Left ventricle myocardium superior (tissue), 1 donor: ENCODE measurements at regions not wholly inside any gene's neighbourhood (a gene's known extent, or its start where the extent isn't known, plus 50 kb on each side); places are given as distances from the start of the nearest gene placed in this dataset.
"Not testable (repeated sequence)": the region's sequence is repeated elsewhere in the genome, so short reads cannot be mapped to it uniquely, and the experiment has no call there.

ENCODE experiments used
- ATAC-seq: fragments of 200-7000 bp; cut with Tn5 transposase; one replicate; pipeline ENCODE4 v1.9.1; 2020; ENCODE audit warnings: mild to moderate bottlenecking, moderate library complexity
- DNase-seq: peaks from one replicate; pipeline ENCODE4 v3.0.0-alpha.2; 2020
- intact Hi-C: fragments of 100-400 bp; cut with micrococcal nuclease; formaldehyde crosslinking; loops from one replicate; pipeline ENCODE4 v1.11.0; 2022
- donor health status: DM: no; HTN: yes; CAD: no; lungs with severe emphysema.

DNA sequence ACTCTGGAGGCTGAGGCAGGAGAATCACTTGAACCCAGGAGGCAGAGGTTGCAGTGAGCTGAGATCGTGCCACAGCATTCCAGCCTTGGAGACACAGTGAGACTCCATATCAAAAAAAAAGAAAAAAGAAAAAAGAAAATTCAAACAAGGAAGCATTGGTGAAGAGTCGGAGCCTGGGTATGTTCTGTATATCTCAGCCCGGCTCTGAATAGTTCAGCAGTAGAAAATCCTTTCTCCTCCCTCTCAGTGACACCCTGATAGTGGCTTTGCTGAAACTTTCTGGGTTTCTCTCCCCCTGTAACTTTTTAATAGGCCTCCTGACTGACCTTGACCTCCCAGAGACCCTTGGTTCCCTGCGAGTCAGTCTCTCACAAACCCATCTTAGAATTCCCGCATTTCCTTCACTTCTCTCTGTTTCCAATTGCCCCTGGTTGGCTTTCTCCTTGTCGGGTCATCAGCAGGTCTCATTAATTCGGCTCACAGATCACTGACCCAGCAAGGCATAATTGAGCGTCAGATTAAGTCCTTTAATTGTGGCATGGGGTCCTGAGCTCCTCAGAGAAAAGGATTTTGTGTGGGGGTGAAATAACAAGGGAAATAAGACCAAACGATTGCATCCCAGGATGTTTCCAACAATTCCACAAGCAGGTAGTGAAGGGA, 541.6 kb upstream of the NRP1 start:
- ATAC-seq, result no peak
- intact Hi-C loops, result no loop called here
- DNase-seq, result no peak

DNA sequence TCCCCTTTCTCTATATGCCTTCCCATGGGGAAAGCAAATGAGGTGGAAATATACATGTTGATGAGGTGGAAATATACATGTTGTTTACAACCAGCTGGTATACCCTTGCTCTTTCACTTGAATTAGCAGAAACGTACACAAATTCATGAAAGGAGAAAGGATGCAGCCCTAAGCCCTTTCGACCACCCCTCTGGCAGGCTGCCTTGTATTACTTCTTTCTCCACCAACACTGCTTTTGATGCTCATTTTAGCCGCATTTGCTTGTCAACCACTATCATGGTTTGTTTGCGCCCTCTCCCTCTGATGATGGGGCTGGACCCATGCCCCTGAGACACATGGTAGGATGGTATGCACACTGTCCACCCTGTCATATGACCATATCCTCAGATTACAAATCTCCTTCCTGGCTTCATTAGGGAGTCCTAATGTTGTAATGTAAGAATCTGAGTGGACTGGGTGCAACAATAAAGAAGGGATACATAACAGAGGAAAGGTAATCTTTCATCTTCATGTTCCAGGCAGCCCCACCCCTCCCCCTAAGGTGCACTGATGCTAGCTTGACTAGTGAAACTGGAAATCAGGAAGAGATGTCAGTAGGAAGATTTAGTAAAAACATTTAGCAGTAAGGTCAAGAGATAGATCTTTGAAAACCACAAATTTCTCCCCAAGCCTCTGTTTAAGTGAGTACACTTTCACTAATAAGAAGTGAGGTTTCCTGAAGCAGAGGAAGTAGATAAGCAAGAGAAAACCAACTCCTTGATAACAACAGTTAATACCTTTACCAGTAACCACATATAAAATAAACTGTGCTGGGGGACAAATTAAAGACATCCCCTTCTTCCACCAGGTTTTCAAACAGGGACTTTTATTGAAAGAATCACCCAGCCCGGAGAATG, 536.8 kb upstream of the NRP1 start:
- ATAC-seq (no peak), DNase-seq (no peak)
- intact Hi-C loops, result no loop called here

DNA sequence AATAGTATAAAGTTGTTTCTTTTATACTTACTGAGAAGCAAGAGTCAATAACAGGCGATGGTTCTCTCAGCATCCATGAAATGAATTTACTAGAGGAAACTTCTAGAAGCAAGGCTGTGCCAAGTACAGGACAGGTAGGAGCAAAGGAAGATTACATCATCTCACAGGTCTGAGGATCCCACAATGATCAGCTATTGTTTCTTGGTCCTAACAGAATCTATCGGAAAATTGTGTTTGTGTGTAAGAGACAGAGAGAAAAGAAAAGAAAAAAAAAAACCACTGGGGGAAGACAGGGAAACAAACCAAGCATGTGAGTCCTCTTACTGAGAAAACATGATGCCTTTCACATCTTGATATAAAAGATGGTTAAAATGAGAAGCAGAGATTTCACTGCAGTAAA, 535.0 kb upstream of the NRP1 start:
- DNase-seq (no peak), ATAC-seq (no peak)
- intact Hi-C loops, result no loop called here

DNA sequence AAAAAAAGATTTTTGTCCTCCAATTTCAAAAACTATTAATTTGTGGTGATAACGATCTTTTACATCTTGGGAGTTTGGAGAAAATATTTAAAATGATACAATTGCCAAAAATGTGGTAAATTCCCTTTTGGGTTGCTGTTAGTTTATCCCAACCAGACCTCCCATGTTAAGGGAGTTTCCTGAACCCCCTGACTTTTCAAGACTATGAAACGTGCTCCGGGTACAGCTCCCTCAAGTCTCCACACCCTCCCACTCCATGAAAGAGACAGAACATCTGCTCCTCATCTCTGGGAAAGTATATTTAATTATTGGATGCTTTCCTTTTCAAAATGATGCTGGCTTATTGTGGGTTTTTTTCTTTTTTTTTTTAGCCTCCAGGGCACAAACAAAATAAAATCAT, 534.6 kb upstream of the NRP1 start:
- DNase-seq (no peak), ATAC-seq (peak; percentile 90)
- intact Hi-C loops, result no loop called here

DNA sequence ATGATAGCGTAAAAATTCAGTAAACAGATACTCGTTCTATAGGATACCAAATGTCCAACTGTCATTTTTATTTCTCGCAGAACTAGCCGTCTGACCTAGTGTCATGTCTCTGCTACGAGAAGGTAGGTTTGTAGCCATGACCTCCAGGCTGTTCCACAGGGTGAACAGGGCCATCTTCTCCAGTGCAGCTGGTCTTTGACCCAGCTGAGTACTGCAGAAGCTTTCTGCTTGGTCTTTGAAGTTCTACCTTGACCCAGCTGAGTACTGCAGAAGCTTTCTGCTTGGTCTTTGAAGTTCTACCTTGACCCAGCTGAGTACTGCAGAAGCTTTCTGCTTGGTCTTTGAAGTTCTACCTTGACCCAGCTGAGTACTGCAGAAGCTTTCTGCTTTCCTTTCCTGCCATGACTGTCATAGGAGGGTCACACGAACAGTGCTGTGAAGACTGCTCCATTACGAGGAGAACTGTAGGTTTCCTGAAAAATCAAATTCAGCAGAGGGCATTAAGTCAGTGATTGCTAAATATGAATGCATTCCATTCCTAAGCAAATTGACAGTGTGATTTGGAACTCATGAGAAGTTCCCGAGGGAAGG, 532.8 kb upstream of the NRP1 start:
- intact Hi-C loops, ATAC-seq, DNase-seq: not testable (repeated sequence)

DNA sequence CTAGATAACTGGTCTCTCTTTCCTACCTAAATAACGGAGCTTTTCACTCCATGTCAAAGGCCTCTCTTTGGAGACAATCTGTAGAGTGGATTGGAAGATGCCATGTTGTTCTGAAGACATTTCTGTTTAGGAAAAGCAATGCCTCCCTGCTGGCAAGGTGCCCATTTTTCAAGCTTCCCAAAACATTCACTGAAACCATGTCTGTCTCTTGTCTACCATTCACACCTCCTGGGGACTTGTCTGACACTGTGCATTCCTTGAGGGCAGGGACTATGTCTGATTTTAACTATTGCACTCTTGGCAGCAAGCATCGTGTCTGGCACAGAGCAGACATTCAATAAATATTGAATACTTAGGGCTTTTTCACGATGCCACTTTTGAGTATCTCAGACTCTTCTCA, 528.9 kb upstream of the NRP1 start:
- DNase-seq (no peak), ATAC-seq (no peak)
- intact Hi-C loops, result no loop called here

DNA sequence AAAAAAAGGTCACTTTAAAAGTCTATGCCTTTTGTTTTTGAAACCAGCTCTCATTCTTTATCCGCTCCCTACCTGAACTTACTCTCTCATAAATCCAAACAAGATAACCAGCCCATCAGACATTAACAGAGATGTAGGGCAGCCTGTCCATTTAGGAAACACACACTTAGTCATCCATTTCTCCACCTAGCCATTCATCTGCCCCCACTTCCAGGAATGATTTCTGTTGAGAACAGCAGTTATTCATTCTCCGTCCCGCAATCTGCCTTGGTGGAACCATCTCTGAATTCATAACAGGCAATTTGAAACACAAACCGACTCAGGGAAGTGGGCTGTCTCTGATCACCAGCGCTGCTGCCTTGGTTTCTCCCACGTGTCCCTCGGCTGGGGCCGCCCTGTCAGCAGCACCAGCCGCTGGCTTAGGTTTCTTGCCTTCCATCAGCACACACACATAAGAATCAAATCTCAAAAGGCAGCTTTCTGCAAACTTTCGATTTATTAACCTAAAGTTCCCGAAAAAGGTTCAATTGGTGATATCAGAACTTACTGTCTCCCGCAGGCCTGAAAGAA, 528.2 kb upstream of the NRP1 start:
- intact Hi-C loops, result no loop called here
- ATAC-seq, result no peak

DNA sequence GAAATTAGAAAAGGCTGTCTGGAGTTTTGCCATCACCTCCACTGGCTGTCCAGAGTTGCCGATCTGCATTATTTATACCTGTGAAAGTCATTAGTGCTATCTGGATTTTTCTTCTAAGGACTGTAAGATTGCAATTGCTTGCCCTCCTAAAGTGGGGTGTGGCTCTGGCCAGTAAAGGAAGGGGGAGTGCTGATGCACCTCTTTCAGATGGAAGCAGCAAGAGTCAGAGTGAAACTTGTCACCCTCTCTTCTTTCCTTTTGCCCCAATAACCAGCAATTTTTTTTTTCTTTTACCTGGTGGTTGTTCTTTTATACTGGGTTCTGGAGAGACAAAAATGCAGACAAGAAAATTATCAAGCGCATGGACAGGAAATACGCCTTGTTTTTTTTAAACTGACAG, 527.4 kb upstream of the NRP1 start:
- ATAC-seq, result no peak
- intact Hi-C loops, result no loop called here
- DNase-seq, result no peak

More for the DNA sequence above, 528.2 kb upstream of the NRP1 start:
- DNase-seq, result no peak

DNA sequence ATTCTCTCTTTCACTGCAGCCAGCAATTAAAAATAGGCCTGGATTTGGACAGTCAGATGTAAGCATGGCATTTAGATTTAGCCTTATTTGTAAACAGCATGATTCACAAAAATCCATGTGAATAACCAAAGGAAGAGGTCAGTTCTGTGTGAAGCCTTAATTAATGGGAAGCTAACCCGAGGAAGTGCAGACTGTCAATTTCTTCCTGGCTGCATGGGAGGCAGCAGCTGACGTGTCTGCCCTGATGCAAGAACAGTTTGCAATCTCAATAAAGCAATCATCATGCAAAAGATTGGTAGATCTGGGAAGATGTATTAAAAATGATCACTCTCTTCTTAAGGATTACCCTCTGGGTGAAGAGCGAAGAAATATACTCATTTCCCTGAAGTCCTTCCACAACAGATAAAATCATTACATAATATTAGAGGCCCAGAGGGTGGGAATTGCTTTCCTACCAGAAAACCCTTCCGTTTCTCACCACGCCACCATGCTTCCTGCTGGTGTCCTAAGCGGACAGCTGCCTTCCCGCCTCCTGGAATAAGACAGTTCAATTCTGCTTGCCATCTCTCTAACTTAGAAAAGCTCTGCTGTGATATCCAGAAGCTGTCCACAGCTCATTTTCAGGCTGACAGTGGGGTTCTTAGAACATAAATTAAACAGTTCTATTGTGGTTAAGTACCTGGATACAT, 526.7 kb upstream of the NRP1 start:
- DNase-seq (no peak), ATAC-seq (no peak)
- intact Hi-C loops, result no loop called here

DNA sequence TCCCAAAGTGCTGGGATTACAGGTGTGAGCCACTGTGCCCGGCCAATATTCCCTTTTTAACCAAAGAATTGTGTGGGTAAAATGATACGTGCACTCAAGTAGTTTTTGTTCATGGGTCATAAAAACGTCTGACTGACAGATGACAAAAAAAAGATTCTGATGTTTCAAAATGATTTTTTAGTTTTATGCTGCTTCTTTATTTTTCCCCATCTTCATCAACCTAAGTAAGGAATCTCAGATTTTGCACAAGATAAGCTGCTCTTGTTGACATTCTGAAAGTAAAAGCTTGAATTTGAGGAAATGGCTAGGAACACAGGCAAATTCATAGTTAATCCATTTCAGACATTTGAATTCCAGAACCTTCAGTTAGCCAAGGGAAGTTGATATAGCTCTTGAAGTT, 526.1 kb upstream of the NRP1 start:
- ATAC-seq, result no peak
- intact Hi-C loops, result no loop called here
- DNase-seq, result no peak

DNA sequence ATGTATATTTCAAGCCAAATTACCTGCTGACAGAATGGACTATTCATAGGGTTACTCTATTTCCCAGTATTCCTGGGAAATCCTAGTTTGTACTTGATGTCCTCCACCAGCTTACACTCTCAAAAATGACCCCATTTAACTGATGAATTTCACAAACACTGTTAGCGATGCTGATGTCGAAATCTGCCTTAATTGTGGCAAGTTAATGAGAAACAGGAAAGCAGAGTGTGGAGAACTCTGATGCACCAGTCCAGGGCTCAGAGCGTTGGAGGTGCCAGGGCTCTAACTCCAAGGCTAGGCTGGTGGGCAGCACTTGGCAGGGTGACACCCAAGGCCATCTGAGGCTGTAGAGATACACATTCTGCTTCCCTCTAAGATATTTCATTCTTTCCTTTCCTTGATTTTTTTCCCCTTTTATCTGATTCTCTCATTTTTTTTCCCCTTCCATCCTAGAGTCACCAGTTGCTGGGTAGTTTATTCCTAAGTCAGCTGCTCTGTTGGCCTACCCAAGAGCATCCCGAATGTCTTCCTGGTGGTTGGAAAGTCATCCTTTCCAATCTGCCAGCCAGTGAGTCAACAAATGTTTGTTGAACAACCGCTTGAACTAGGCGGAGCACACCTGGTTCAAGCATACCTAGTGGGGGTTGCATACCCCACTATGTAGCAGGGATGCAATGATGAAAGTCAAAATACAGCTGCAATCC, 525.0 kb upstream of the NRP1 start:
- DNase-seq, result no peak

DNA sequence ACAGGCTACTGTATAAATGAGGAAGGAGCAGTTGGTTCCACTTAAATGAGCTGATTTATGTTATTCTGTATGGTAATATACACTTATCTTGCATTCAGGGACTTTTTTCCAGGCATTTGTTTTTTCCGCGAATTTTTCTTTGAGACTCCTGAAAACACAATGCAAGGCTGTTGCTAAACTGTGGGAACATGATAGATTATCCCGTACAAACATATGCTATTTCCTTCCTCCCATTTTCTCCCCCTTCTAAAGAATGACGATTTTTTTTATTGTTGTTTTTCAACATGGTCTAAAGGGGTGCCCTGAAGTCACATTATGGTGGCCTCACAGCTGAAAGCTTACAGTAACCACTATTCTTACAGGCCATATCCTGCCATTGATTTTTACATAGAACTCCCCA, 523.9 kb upstream of the NRP1 start:
- intact Hi-C loops, result no loop called here
- DNase-seq, result no peak
- ATAC-seq, result no peak

More for the DNA sequence above, 525.0 kb upstream of the NRP1 start:
- intact Hi-C loops, result no loop called here
- ATAC-seq, result no peak

DNA sequence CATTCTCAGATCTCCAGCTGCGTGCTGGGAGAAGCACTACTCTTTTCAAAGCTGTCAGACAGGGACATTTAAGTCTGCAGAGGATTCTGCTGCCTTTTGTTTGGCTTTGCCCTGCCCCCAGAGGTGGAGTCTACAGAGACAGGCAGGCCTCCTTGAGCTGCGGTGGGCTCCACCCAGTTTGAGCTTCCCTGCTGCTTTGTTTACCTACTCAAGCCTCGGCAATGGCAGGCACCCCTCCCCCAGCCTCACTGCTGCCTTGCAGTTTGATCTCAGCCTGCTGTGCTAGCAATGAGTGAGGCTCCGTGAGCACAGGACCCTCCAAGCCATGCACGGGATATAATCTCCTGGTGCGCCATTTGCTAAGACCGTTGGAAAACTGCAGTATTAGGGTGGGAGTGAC, 518.8 kb upstream of the NRP1 start:
- ATAC-seq, intact Hi-C loops, DNase-seq: not testable (repeated sequence)

DNA sequence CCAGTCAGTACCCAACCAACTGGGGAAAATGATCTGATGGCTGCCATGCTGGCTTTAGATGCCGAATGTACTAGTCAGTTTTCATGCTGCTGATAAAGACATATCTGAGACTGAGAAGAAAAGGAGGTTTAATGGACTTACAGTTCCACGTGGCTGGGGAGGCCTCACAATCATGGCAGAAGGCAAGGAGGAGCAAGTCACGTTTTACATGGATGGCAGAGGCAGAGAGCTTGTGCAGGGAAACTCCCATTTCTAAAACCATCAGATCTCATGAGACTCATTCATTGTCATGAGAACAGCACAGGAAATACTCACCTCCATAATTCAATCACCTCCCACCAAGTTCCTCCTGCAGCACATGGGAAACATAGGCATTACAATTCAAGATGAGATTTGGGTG, 508.9 kb upstream of the NRP1 start:
- ATAC-seq (no peak), DNase-seq (no peak)
- intact Hi-C loops, result no loop called here

DNA sequence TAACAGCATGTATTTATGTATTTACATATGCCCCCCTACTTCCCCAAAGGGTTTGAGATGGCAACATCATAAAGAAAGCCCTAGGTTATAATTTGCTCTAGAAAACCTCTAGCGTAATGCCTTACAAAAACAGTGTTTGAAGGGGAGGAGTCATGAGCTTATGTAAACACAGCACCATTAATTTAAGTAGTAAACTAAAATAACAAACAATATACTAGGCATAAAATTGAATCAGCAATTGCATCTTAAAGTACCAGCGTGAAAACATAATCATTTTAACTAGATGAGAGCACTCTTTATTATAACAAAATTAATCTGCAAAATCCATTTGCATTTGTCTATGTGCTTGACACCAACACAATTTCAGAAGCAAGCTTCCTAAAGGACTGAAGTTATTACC, 507.2 kb upstream of the NRP1 start:
- ATAC-seq (no peak), DNase-seq (no peak)
- intact Hi-C loops, result no loop called here

DNA sequence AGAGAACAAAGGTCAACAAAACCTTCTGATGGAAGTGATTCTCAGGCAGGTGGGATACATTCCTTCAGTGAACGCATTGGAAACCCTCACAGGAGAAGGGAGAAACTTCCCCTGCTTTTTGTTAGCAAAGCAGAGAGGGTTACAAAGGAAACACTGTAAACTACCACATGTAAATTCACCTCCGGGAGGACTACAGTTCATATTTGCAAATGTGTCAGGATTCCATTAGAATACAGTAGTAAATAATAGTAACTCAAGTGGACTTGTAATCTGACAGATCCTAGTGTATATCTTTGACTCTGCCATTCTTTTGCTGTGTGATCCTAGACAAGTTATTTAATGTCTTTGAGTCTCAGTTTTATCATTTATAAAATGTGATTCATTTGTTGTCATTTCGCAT, 504.3 kb upstream of the NRP1 start:
- DNase-seq, result no peak
- ATAC-seq, result no peak
- intact Hi-C loops, result no loop called here

DNA sequence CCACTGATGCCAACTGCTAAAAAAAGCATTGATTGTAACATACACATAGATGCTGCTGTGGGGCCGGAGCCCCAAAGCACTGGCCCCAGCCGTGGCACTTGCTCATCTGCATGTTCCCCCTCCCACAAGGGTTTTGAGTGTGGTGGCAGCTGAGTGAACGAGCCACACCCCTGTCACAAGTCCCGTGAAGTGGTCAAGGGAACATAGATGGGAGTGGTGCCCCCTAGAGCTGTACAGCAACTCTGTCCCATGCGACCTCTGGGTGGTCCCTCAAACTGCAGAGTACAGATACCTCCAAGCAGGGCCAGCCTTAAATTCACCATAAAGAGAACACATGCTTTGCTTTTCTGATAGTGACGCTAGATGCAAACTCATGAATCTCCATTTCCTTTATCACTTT, 503.3 kb upstream of the NRP1 start:
- intact Hi-C loops, result no loop called here
- DNase-seq, result no peak
- ATAC-seq, result peak; percentile 64

DNA sequence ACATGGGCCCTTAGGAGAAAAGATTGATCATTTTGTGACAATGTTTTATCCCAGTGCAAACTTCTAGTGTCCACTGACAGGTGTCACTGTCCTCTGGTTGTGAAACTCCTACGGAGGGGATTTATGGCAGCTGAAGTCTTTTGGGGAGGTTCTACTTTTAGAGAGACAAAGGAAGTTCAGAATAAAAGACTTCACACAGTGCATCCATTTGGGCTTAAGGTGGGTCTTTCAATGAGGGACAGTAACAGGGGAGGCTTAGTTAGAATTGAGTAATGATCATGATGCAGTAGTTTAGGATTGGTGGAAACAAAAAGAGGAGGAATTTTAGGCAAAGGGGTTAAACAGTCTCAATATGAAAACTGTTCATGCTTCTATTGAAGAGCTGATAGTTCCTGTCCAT, 501.1 kb upstream of the NRP1 start:
- DNase-seq, result no peak
- intact Hi-C loops, result no loop called here
- no peak for ATAC-seq

DNA sequence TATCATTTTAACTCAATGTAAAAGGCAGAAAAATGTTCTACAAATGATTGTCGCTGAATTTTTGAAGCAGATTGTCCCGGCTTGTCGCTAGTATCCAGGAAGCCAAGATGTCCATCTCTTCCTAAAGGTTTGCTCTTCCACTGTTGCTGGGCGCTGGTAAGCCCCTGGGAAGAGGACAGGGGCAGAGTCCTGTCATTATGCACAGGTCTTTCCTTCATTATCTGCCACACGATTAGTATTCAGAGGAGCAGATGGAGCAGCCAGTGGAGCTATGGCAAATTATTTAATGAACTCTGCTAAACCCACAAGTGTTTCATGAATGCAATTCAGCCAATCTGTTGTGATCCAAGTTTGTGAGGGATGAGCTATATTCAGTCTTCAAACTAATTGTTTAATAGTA, 499.1 kb upstream of the NRP1 start:
- intact Hi-C loops, result no loop called here
- ATAC-seq (no peak), DNase-seq (no peak)
